Mesendoderm (in vitro differentiated cells): ENCODE measurements at regions not wholly inside any gene's neighbourhood (a gene's known extent, or its start where the extent isn't known, plus 50 kb on each side); places are given as distances from the start of the nearest gene placed in this dataset.
A peak's percentile ranks its signal among the peaks of the same experiment; 100 is the strongest.
"Not testable (repeated sequence)": the region's sequence is repeated elsewhere in the genome, so short reads cannot be mapped to it uniquely, and the experiment has no call there.

Experiments used
- DNase-seq: peaks from one replicate; pipeline ENCODE4 v3.0.0; 2013
- H2AK5ac ChIP-seq: 2 replicates; pipeline ENCODE4 v1.6.1; 2013; ENCODE audit warnings: low read length, inconsistent platforms
- H2BK120ac ChIP-seq: 2 replicates; pipeline ENCODE4 v1.6.1; 2013; ENCODE audit warnings: low read depth, mild to moderate bottlenecking, low read length, moderate library complexity, mixed read lengths
- H2BK15ac ChIP-seq: replicated peaks from 2 replicates; pipeline ENCODE4 v1.6.1; 2013; ENCODE audit warnings: low read depth, mild to moderate bottlenecking, moderate library complexity
- H2BK5ac ChIP-seq: 2 replicates; pipeline ENCODE4 v1.6.1; 2013; ENCODE audit warnings: low read length, inconsistent platforms
- H3K18ac ChIP-seq: 2 replicates; pipeline ENCODE4 v1.6.1; 2013; ENCODE audit warnings: mild to moderate bottlenecking, low read length, mixed read lengths
- H3K23ac ChIP-seq: one replicate; pipeline ENCODE4 v1.6.1; 2013; ENCODE audit warnings: low read length
- H3K27ac ChIP-seq: 2 replicates; pipeline ENCODE4 v1.5.1; 2013; ENCODE audit warnings: low read depth, mild to moderate bottlenecking, inconsistent platforms, low read length, moderate library complexity
- H3K27me3 ChIP-seq: 2 replicates; pipeline ENCODE4 v1.6.1; 2013; ENCODE audit warnings: low read length, control low read depth, mild to moderate bottlenecking, inconsistent platforms; ENCODE audit not compliant: insufficient read depth, poor library complexity
- H3K36me3 ChIP-seq: 2 replicates; pipeline ENCODE4 v1.6.1; 2013; ENCODE audit warnings: low read length, inconsistent platforms; ENCODE audit not compliant: control insufficient read depth, insufficient read depth
- H3K4ac ChIP-seq: one replicate; pipeline ENCODE4 v1.6.1; 2013; ENCODE audit warnings: low read depth, mild to moderate bottlenecking, low read length, moderate library complexity
- H3K4me1 ChIP-seq: 2 replicates; pipeline ENCODE4 v1.6.1; 2013; ENCODE audit warnings: low read depth, low read length, inconsistent platforms; ENCODE audit not compliant: control insufficient read depth
- H3K4me2 ChIP-seq: 2 replicates; pipeline ENCODE4 v1.6.1; 2013; ENCODE audit warnings: low read length
- H3K4me3 ChIP-seq: 2 replicates; pipeline ENCODE4 v1.5.1; 2013; ENCODE audit warnings: mild to moderate bottlenecking, low read length
- H3K56ac ChIP-seq: one replicate; pipeline ENCODE4 v1.6.1; 2013; ENCODE audit warnings: low read length
- H3K79me1 ChIP-seq: 2 replicates; pipeline ENCODE4 v1.6.1; 2013; ENCODE audit warnings: low read length, inconsistent platforms
- H3K79me2 ChIP-seq: 2 replicates; pipeline ENCODE4 v1.6.1; 2013; ENCODE audit warnings: mild to moderate bottlenecking, low read length; ENCODE audit not compliant: control insufficient read depth, insufficient read depth
- H3K9ac ChIP-seq: 2 replicates; pipeline ENCODE4 v1.6.1; 2013; ENCODE audit warnings: low read length, inconsistent platforms
- H4K5ac ChIP-seq: one replicate; pipeline ENCODE4 v1.6.1; 2013; ENCODE audit warnings: low read length
- H4K8ac ChIP-seq: one replicate; pipeline ENCODE4 v1.6.1; 2013; ENCODE audit warnings: low read depth, mild to moderate bottlenecking, control low read depth, low read length, moderate library complexity
- WGBS: extraction: QIAGEN DNeasy Blood & Tissue Kit; methylation state at CpG from one replicate; pipeline ENCODE4 v1.1.7; 2013; ENCODE audit warnings: low lambda C conversion rate, missing lambda C conversion rate; ENCODE audit not compliant: insufficient coverage; ENCODE audit errors: extremely low coverage; 5-methylcytosine and 5-hydroxymethylcytosine counted together

DNA sequence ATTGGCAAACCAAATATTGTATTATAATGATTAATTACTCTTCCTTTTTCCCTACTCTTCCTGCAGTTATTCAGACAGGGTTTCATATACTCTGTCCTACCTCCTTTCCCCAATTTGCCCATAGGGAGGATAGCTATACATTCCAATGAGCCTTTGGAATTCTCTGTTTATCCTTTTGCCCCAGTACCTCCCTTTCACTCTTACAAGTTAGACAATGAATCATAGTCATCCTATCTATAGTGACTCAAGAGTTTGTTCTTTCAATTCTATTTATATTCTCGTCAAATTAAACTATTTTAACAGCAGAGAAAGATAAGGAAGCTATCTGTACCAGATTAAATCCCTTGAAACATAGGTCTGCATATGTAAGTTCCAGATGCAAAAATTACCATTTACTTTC lies 437.5 kb downstream of the NR4A2 start:
- H3K23ac ChIP-seq = no peak overlapping the region
- no peaks in the 10 kb centered on the region for H3K4me1 ChIP-seq
- no peak overlapping the region for H3K18ac ChIP-seq
- no peak overlapping the region for H3K4ac ChIP-seq
- H2BK5ac ChIP-seq = no peak overlapping the region
- H3K4me2 ChIP-seq = no peak overlapping the region
- no peak overlapping the region for H2BK15ac ChIP-seq
- no peaks in the 10 kb centered on the region for H3K79me2 ChIP-seq
- H3K27me3 ChIP-seq = no peaks in the 10 kb centered on the region
- peak; percentile 21 for DNase-seq
- 100% methylated on average over 1 of the region's 1 CpG for WGBS
- no peak overlapping the region for H3K56ac ChIP-seq
- no peak overlapping the region for H2BK120ac ChIP-seq
- H3K36me3 ChIP-seq = no peaks in the 10 kb centered on the region
- H3K27ac ChIP-seq = no peak overlapping the region
- H3K4me3 ChIP-seq = no peak overlapping the region
- H2AK5ac ChIP-seq = no peak overlapping the region
- no peak overlapping the region for H4K8ac ChIP-seq
- H3K79me1 ChIP-seq = no peaks in the 10 kb centered on the region
- no peak overlapping the region for H3K9ac ChIP-seq
- H4K5ac ChIP-seq = no peak overlapping the region

DNA sequence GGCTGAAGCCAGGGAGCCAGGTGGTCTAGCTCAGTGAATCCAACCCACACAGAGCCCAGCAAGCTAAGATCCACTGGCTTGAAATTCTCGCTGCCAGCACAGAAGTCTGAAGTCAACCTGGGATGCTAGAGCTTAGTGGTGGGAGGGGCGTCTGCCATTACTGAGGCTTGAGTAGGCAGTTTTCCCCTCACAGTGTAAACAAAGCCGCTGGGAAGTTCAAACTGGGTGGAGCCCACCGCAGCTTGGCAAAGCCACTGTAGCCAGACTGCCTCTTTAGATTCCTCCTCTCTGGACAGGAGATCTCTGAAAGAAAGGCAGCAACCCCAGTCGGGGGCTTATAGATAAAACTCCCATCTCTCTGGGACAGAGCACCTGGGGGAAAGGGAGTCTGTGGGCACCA lies 452.1 kb downstream of the NR4A2 start:
- H3K9ac ChIP-seq, H3K79me1 ChIP-seq, H4K8ac ChIP-seq, H3K79me2 ChIP-seq, H2BK120ac ChIP-seq, H3K27me3 ChIP-seq, DNase-seq, H3K4ac ChIP-seq, H3K18ac ChIP-seq, H2BK15ac ChIP-seq, H3K27ac ChIP-seq, H3K4me3 ChIP-seq, H3K4me2 ChIP-seq, H3K4me1 ChIP-seq, H2BK5ac ChIP-seq, H3K36me3 ChIP-seq, H3K23ac ChIP-seq, H4K5ac ChIP-seq, H2AK5ac ChIP-seq, H3K56ac ChIP-seq: not testable (repeated sequence)
- WGBS = no CpG with 5 or more reads among the region's 5 CpGs

DNA sequence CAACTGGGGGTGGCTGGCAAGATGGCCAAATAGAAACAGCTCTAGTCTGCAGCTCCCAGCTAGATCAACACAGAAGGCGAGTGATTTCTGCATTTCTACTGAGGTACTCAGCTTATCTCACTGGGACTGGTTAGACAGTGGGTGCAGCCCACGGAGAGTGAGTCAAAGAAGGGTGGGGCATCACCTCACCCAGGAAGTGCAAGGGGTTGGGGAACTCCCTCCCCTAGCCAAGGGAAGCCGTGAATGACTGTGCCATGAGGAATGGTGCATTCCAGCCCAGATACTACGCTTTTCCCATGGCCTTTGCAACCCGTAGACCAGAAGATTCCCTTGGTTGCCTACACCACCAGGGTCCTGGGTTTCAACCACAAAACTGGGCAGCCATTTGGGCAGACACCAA lies 452.6 kb downstream of the NR4A2 start:
- not testable (repeated sequence) for H2BK120ac ChIP-seq, H3K18ac ChIP-seq, H3K27me3 ChIP-seq, DNase-seq, H2BK15ac ChIP-seq, H3K4ac ChIP-seq, H3K79me2 ChIP-seq, H3K27ac ChIP-seq, H3K79me1 ChIP-seq, H3K23ac ChIP-seq, H3K4me2 ChIP-seq, H2BK5ac ChIP-seq, H3K36me3 ChIP-seq, H3K56ac ChIP-seq, H3K9ac ChIP-seq, H2AK5ac ChIP-seq, H3K4me1 ChIP-seq, H4K5ac ChIP-seq, H4K8ac ChIP-seq, H3K4me3 ChIP-seq
- no CpG with 5 or more reads among the region's 5 CpGs for WGBS

DNA sequence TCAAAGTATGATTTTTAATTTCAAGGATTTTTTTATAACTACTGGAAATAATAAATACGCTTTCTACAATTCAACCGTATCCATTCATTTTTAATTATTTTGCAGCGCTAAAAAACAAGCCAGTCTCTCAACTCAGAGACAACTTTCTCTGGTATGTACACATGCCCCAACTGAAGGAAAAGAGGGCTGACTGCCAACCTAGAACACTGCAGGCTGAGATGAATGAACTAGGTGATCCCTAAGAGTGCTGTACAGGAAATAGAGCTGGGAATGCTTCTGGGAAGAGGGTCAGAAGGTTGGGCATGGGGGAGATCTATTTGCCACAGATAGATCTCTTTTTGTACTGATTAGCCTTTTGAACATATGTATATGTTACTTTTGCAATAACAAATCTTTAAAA lies 460.1 kb downstream of the NR4A2 start:
- Histone ChIP-seq H3K4me2 (no peak overlapping the region), H3K23ac (no peak overlapping the region), H3K27ac (no peak overlapping the region), H2BK5ac (no peak overlapping the region), H2BK15ac (no peak overlapping the region), H4K5ac (no peak overlapping the region), H3K4me3 (no peak overlapping the region), H3K56ac (no peak overlapping the region), H3K79me2 (no peaks in the 10 kb centered on the region), H2BK120ac (no peak overlapping the region), H2AK5ac (no peak overlapping the region), H3K79me1 (no peaks in the 10 kb centered on the region), H3K18ac (no peak overlapping the region), H3K4ac (no peak overlapping the region), H3K27me3 (no peaks in the 10 kb centered on the region), H3K9ac (no peak overlapping the region), H4K8ac (no peak overlapping the region), H3K4me1 (no peaks in the 10 kb centered on the region), H3K36me3 (no peaks in the 10 kb centered on the region)
- DNase-seq = no peak
- 98% methylated on average over 3 of the region's 3 CpGs for WGBS

DNA sequence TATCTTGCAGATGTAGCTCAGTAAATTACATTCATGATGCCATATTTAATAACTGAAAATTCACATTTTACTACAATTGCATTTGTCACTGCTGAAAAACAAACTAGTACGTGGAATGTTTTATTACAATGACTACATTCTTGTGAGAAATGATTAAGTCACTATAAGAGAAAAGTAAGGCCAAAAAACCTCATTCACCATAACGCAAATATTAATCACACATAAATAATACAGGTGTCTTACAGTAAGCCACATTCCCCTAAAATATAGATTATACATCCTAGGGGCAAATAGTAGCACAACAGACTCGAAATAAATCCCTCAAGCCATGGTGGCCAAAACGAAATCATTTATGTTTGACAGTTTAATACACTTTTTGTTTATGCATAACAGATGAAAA lies 460.6 kb downstream of the NR4A2 start:
- Histone ChIP-seq H3K4ac (no peak overlapping the region), H3K4me2 (no peak overlapping the region), H3K79me2 (no peaks in the 10 kb centered on the region), H4K8ac (no peak overlapping the region), H3K4me1 (no peaks in the 10 kb centered on the region), H2BK15ac (no peak overlapping the region), H2BK5ac (no peak overlapping the region), H3K27ac (no peak overlapping the region), H3K23ac (no peak overlapping the region), H2BK120ac (no peak overlapping the region), H2AK5ac (no peak overlapping the region), H3K9ac (no peak overlapping the region), H3K4me3 (no peak overlapping the region), H3K36me3 (no peaks in the 10 kb centered on the region), H3K79me1 (no peaks in the 10 kb centered on the region), H3K56ac (no peak overlapping the region), H4K5ac (no peak overlapping the region), H3K18ac (no peak overlapping the region), H3K27me3 (no peaks in the 10 kb centered on the region)
- no CpG with 5 or more reads among the region's 4 CpGs for WGBS
- DNase-seq = no peak

DNA sequence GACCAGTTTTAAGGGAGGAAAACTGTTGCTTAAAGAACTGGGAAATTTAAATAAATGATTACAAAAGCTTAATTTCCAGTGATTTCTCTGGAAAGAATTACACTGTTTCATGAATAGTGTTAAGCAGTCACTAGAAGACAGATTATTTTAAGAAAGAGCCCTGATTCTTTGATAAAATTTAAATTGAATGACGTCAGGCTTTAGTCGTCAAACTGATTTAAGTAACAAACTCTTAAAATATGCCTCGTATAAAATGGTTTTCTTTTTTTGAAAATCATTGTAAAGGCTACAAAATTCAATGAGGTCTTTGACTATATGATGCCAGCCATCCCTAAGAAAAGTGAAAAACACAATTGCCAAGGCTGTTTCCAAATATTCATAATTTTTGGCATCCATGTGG lies 465.0 kb downstream of the NR4A2 start:
- Histone ChIP-seq H2BK5ac (no peak overlapping the region), H2AK5ac (no peak overlapping the region), H2BK120ac (no peak overlapping the region), H3K36me3 (no peaks in the 10 kb centered on the region), H3K79me1 (no peaks in the 10 kb centered on the region), H4K5ac (no peak overlapping the region), H3K56ac (no peak overlapping the region), H3K23ac (no peak overlapping the region), H3K4me3 (no peak overlapping the region), H3K4me1 (no peaks in the 10 kb centered on the region), H3K27ac (no peak overlapping the region), H3K4me2 (no peak overlapping the region), H4K8ac (no peak overlapping the region), H3K9ac (no peak overlapping the region), H3K79me2 (no peaks in the 10 kb centered on the region), H3K4ac (no peak overlapping the region), H3K27me3 (no peaks in the 10 kb centered on the region), H2BK15ac (no peak overlapping the region), H3K18ac (no peak overlapping the region)
- no CpG with 5 or more reads among the region's 3 CpGs for WGBS
- no peak for DNase-seq
